IMR-90 (cell line): ENCODE measurements at regions not wholly inside any gene's neighbourhood (a gene's known extent, or its start where the extent isn't known, plus 50 kb on each side); places are given as distances from the start of the nearest gene placed in this dataset.

ENCODE experiments used
- ATAC-seq: fragments of 200-7000 bp; cut with Tn5 transposase; 2 replicates; pipeline ENCODE4 v1.9.1; 2020; ENCODE audit warnings: low read depth, mild to moderate bottlenecking, moderate library complexity
- BruUV-seq: library from RNA; stranded (reverse); fragments of 400-500 nt; replicated peaks from 2 replicates; lab custom pipeline; 2021; lab: Mats Ljungman, UMichigan
- CTCF ChIA-PET: fragments of 300-600 bp; formaldehyde crosslinking; extraction: SDS; loops from one replicate; lab custom pipeline; 2021; ENCODE audit warnings: antibody characterized with exemption; lab: Yijun Ruan, JAX
- POLR2A ChIA-PET: fragments of 300-600 bp; sonication (Branson Sonifier 250); formaldehyde crosslinking; loops from one replicate; lab custom pipeline; 2022; ENCODE audit warnings: antibody characterized with exemption; ENCODE audit not compliant: unreplicated experiment; lab: Charles Lee
- DNase-seq: peaks from one replicate; pipeline ENCODE4 v3.0.0; 2013
- H2AFZ ChIP-seq: replicated peaks from 2 replicates; pipeline ENCODE3; 2013; ENCODE audit warnings: low read length, mild to moderate bottlenecking; ENCODE audit not compliant: poor library complexity
- H2AK5ac ChIP-seq: 2 replicates; pipeline ENCODE4 v1.6.1; 2013; ENCODE audit warnings: low read depth, low read length, inconsistent platforms
- H2AK9ac ChIP-seq: replicated peaks from 2 replicates; pipeline ENCODE3; 2013; ENCODE audit warnings: mild to moderate bottlenecking, low read depth, low read length, moderate library complexity; ENCODE audit not compliant: poor library complexity
- H2BK120ac ChIP-seq: 2 replicates; pipeline ENCODE4 v1.6.1; 2013; ENCODE audit warnings: low read depth, low read length, inconsistent platforms
- H2BK15ac ChIP-seq: 3 replicates; pipeline ENCODE4 v1.6.1; 2013; ENCODE audit warnings: low read depth, low read length, inconsistent platforms
- H2BK20ac ChIP-seq: 2 replicates; pipeline ENCODE4 v1.6.1; 2013; ENCODE audit warnings: low read depth, mild to moderate bottlenecking, inconsistent platforms, low read length, moderate library complexity
- H2BK5ac ChIP-seq: 2 replicates; pipeline ENCODE4 v1.6.1; 2013; ENCODE audit warnings: mild to moderate bottlenecking, low read depth, low read length, inconsistent platforms; ENCODE audit not compliant: poor library complexity, severe bottlenecking
- H3K14ac ChIP-seq: replicated peaks from 2 replicates; pipeline ENCODE4 v1.6.1; 2013; ENCODE audit warnings: low read depth, low read length, inconsistent platforms
- H3K18ac ChIP-seq: 2 replicates; pipeline ENCODE4 v1.6.1; 2013; ENCODE audit warnings: low read depth, low read length, control low read depth
- H3K23ac ChIP-seq: 2 replicates; pipeline ENCODE4 v1.6.1; 2013; ENCODE audit warnings: low read depth, low read length, inconsistent platforms
- H3K27ac ChIP-seq: 2 replicates; pipeline ENCODE4 v1.5.1; 2013; ENCODE audit warnings: mild to moderate bottlenecking, control low read depth, low read length; ENCODE audit not compliant: insufficient read depth
- H3K27me3 ChIP-seq: 2 replicates; pipeline ENCODE4 v1.6.1; 2013; ENCODE audit warnings: low read length; ENCODE audit not compliant: control insufficient read depth, insufficient read depth
- H3K36me3 ChIP-seq: 2 replicates; pipeline ENCODE4 v1.6.1; 2013; ENCODE audit warnings: low read length, mixed read lengths; ENCODE audit not compliant: control insufficient read depth, insufficient read depth
- H3K4ac ChIP-seq: 2 replicates; pipeline ENCODE4 v1.6.1; 2013; ENCODE audit warnings: low read depth, low read length, inconsistent platforms
- H3K4me1 ChIP-seq: 2 replicates; pipeline ENCODE4 v1.6.1; 2013; ENCODE audit warnings: low read length, mixed read lengths; ENCODE audit not compliant: control insufficient read depth, insufficient read depth
- H3K4me2 ChIP-seq: 2 replicates; pipeline ENCODE4 v1.6.1; 2013; ENCODE audit warnings: low read depth, mild to moderate bottlenecking, control low read depth, low read length, moderate library complexity
- H3K4me3 ChIP-seq: 2 replicates; pipeline ENCODE4 v1.5.1; 2013; ENCODE audit warnings: low read depth, mild to moderate bottlenecking, control low read depth, low read length, moderate library complexity; ENCODE audit not compliant: insufficient read depth
- H3K56ac ChIP-seq: 2 replicates; pipeline ENCODE4 v1.6.1; 2013; ENCODE audit warnings: low read length, inconsistent platforms; ENCODE audit not compliant: insufficient read depth; ENCODE audit errors: extremely low read depth
- H3K79me1 ChIP-seq, 2 experiments: 2 replicates each; pipeline ENCODE4 v1.6.1; 2013; ENCODE audit warnings: low read length in 2 of 2, inconsistent platforms in 1 of 2, low read depth in 1 of 2
- H3K9ac ChIP-seq: 2 replicates; pipeline ENCODE4 v1.6.1; 2013; ENCODE audit warnings: low read depth, low read length, control low read depth
- H3K9me1 ChIP-seq: 2 replicates; pipeline ENCODE4 v1.6.1; 2013; ENCODE audit warnings: low read length, inconsistent platforms; ENCODE audit not compliant: insufficient read depth
- H3K9me3 ChIP-seq: 2 replicates; pipeline ENCODE4 v1.6.1; 2013; ENCODE audit warnings: low read length; ENCODE audit not compliant: control insufficient read depth, insufficient read depth
- H4K20me1 ChIP-seq: 2 replicates; pipeline ENCODE4 v1.6.1; 2013; ENCODE audit warnings: low read length, inconsistent platforms; ENCODE audit not compliant: insufficient read depth
- H4K5ac ChIP-seq: 2 replicates; pipeline ENCODE4 v1.6.1; 2013; ENCODE audit warnings: mild to moderate bottlenecking, low read depth, low read length, control low read depth
- H4K8ac ChIP-seq, 2 experiments: 2 replicates each; pipeline ENCODE4 v1.6.1; 2013; ENCODE audit warnings: low read depth in 2 of 2, low read length in 2 of 2, control low read depth in 1 of 2, inconsistent platforms in 1 of 2
- H4K91ac ChIP-seq: 2 replicates; pipeline ENCODE4 v1.6.1; 2013; ENCODE audit warnings: low read depth, low read length, inconsistent platforms; ENCODE audit not compliant: insufficient read depth
- CEBPB ChIP-seq: IDR thresholded peaks from 2 replicates; pipeline ENCODE4 v1.6.1; 2012; ENCODE audit warnings: low read depth, low read length, improper control_type of control experiment
- CHD1 ChIP-seq: IDR thresholded peaks from 2 replicates; pipeline ENCODE4 v1.6.1; 2012; ENCODE audit warnings: low read depth, low read length, improper control_type of control experiment
- CTCF ChIP-seq: conservative IDR thresholded peaks from 2 replicates; pipeline ENCODE4 v1.5.1; 2012; ENCODE audit warnings: mild to moderate bottlenecking, low read depth, low read length, improper control_type of control experiment
- MAFK ChIP-seq: IDR thresholded peaks from 2 replicates; pipeline ENCODE4 v1.6.1; 2012; ENCODE audit warnings: low read depth, low read length, improper control_type of control experiment
- MAZ ChIP-seq: IDR thresholded peaks from 2 replicates; pipeline ENCODE4 v1.6.1; 2012; ENCODE audit warnings: low read depth, mild to moderate bottlenecking, low read length, improper control_type of control experiment, moderate library complexity, borderline replicate concordance
- RFX5 ChIP-seq: IDR thresholded peaks from 2 replicates; pipeline ENCODE4 v1.8.0; 2012; ENCODE audit warnings: low read depth, mild to moderate bottlenecking, low read length, moderate library complexity
- USF2 ChIP-seq: fragments of 150-350 bp; IDR thresholded peaks from 2 replicates; pipeline ENCODE4 v1.6.1; 2017; ENCODE audit warnings: mild to moderate bottlenecking, antibody characterized with exemption, low read length, low read depth
- WGBS, 2 experiments: methylation state at CpG; one replicate each; pipeline versions ENCODE4 v1.1.5 to v1.1.7; 2013; ENCODE audit warnings: missing lambda C conversion rate in 2 of 2; ENCODE audit not compliant: insufficient read length in 1 of 2; ENCODE audit errors: extremely low coverage in 2 of 2; 5-methylcytosine and 5-hydroxymethylcytosine counted together
- dilution Hi-C: fragments of 300-500 bp; cut with HindIII; formaldehyde crosslinking; loops from one replicate; pipeline ENCODE4 v1.14.3; 2018; ENCODE audit warnings: low sequenced_read_pairs; ENCODE audit not compliant: unreplicated experiment
- in situ Hi-C: fragments of 300-500 bp; cut with MboI; formaldehyde crosslinking; loops from 3 replicates; pipeline ENCODE4 v1.14.3; 2019; ENCODE audit warnings: low sequenced_read_pairs, inconsistent platforms, mixed read lengths
- intact Hi-C: fragments of 100-400 bp; cut with micrococcal nuclease; formaldehyde crosslinking; loops from 2 replicates; pipeline ENCODE4 v1.10.0; 2022

GRCh38 chr12:87779016-87779415 lies 250.2 kb downstream of the C12orf50 start:
- Histone ChIP-seq H3K23ac (no peak overlapping the region), H3K18ac (peak overlapping the region; percentile 1; the same call in 1 of the 2 replicates), H3K14ac (peak overlapping the region; percentile 50; the same call in 1 of the 2 replicates), H2BK20ac (peak overlapping the region; percentile 72), H3K56ac (no peak overlapping the region), H3K4ac (peak overlapping the region; percentile 20), H2BK15ac (0 out of 3 replicates have a peak overlapping the region, but pooled peaks have one; percentile 0), H2AFZ (no peak overlapping the region), H3K9me3 (peaks cover 3% of the 10 kb centered on the region; the same call in 1 of the 2 replicates), H3K27me3 (no peaks in the 10 kb centered on the region), H4K5ac (peak overlapping the region; percentile 0; the same call in 1 of the 2 replicates), H2BK120ac (peak overlapping the region; percentile 75), H3K4me1 (peaks cover 4% of the 10 kb centered on the region; the same call in 1 of the 2 replicates), H2AK5ac (no peak overlapping the region), H3K4me3 (no peak overlapping the region), H3K36me3 (no peaks in the 10 kb centered on the region), H4K20me1 (no peaks in the 10 kb centered on the region), H3K79me1 (no peaks in the 10 kb centered on the region), H4K8ac (peak overlapping the region; percentile 11 to 51; a peak in 1 of 4 replicates), H3K4me2 (no peak overlapping the region), H3K9me1 (0 out of 2 replicates have a peak, but pooled peaks cover 5% of the 10 kb centered on the region), H2AK9ac (no peak overlapping the region), H3K27ac (no peak overlapping the region), H2BK5ac (peak overlapping the region; percentile 81), H3K9ac (no peak overlapping the region), H4K91ac (peak overlapping the region; percentile 65)
- peak; percentile 71 for DNase-seq
- CTCF ChIA-PET = no interaction called here
- ATAC-seq = peak; percentile 37
- intact Hi-C loops = no loop called here
- 67% methylated on average over 1 of the region's 2 CpGs; no CpG with 5 or more reads in 1 of the 2 experiments for WGBS, 2 experiments
- no TSS peak for BruUV-seq
- dilution Hi-C loops = no loop called here
- in situ Hi-C loops = no loop called here
- TF ChIP-seq RFX5 = no peak
- no peak for TF ChIP-seq MAZ
- TF ChIP-seq CHD1 = no peak
- no peak for TF ChIP-seq USF2
- no peak for TF ChIP-seq CTCF
- TF ChIP-seq CEBPB = peak; percentile 77
- no peak for TF ChIP-seq MAFK
- POLR2A ChIA-PET = no interaction called here
